DMS53 treated with DMSO at 0.1 percent for 48 hours (cell line): ENCODE measurements at regions not wholly inside any gene's neighbourhood (a gene's known extent, or its start where the extent isn't known, plus 50 kb on each side); places are given as distances from the start of the nearest gene placed in this dataset.

Source experiments
- DNase-seq: peaks from one replicate; lab custom pipeline; 2025; ENCODE audit not compliant: unreplicated experiment; lab: John Stamatoyannopoulos, UW

DNA sequence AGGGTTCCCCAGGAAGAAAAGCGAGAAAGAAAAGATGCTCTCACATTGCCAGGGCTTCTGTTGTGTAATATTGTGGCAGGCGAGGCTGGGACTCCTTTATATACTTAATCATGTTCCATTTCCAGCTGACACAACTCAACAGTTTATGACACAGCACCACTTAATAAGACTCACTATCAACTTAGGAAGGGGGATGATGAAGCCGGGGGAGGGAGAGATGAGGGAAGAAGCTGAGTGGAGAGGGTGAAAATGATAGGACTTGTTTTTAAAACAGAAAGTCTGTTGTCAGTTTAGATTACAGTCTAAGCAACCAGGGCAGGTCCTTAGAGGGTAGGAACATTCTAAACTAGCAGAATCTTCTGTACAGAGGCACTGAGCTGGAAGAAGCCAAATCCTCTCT is 397.0 kb downstream of the NXPE2 start:
- DNase-seq, result no peak

DNA sequence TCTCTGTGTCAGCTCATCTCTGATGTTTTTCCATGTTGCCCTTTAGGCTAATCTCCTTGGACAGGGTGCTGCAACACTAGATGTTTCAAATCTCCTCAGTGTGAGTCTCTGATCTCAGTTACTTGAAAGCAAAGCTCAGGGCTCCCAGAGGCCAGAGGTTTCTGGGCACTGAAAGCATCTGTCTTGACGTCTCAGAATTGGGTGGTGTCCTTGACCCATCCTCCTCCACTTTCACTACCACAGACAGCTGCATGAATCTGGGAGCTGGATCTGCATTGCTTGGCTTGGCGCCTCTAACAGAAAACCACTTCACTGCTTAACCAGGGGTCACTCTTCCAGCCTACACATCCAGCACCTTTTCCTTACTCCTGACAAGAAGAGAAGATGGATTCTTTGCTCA is 399.4 kb downstream of the NXPE2 start:
- DNase-seq, result no peak

DNA sequence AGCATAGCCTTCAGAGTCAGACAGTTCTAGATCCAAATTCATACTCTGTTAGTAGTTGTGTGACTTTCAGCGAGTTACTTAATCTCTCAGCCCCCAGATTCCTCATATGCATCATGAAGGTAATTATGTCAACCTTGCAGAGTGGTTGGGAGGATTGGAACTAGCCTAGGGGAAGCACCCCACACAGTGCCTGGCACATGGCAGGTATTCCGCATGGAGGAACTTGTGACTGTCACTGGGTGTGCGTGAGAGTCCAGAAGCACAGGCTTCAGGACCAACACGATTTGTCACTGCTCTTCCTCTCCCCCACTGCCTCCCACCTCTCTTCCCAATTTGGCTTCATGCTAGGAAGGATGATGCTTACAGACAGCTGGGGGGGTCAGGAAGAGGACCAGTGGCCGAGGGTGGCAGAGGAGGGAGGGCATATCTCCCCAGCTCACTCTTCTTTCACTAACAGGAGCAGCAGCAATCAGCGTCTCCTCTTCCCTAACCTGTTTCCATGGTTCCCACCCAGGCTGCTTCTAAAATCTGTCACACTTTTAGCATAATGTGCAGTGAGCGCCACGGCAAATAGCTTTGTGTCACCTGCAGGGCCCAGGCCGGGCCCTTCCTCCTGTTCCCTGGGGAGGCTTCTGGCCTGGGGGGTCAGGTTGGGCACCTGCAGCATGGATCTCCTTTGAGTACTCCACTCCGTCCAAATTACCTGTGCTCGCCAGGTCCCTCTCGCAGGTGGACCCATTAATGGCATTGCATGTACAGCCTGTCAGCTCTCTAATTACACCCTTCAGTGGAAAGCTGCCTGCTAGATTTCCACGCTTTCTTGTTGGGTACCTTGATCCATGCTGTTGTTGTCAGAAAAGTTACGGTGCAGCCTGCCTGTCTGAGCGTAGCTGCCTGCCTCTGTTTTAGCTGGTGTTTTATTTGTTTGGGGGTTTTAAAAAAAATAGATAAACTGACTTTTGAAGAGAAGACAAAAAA is 400.4 kb downstream of the NXPE2 start:
- DNase-seq, result no peak

GRCh38 chr11:115080923-115081680 is 402.8 kb downstream of the NXPE2 start:
- peak; percentile 9 for DNase-seq

- DNase-seq, result peak; percentile 53
Measured at GRCh38 chr11:115081972-115082371, 403.6 kb downstream of the NXPE2 start.

DNA sequence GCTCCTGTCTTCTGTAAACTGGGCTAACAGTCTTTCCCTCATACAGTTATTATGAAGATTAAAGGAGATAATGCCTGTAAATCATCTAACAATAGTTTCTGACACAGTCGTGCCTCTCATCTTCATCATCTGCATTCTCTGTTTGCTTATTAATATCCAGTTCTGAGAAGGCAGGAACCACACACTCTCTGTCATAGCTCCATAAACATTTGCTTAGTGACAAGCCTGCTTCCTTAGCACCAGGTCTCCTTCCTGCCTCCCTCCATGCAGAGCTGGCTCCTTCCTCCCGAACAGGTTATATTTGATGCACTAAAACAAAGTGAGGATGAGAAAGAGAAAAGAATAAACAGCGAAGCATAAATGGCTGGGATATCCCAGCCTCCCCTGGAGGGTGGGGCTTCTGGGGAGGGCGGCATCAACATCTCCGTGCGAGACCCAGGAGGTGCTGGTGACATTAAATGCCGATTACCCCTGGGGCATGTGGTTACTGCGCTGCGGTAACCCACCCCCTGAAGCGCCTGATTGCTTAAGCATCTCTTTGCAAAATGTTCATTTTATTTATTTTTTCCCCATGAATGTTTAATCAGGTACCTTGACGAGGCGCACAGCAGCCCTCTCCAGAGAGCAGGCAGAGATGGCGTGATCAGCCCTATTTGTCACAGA is 404.9 kb downstream of the NXPE2 start:
- DNase-seq, result peak; percentile 76

GRCh38 chr11:115084231-115084630 is 405.9 kb downstream of the NXPE2 start:
- DNase-seq, result no peak

DNA sequence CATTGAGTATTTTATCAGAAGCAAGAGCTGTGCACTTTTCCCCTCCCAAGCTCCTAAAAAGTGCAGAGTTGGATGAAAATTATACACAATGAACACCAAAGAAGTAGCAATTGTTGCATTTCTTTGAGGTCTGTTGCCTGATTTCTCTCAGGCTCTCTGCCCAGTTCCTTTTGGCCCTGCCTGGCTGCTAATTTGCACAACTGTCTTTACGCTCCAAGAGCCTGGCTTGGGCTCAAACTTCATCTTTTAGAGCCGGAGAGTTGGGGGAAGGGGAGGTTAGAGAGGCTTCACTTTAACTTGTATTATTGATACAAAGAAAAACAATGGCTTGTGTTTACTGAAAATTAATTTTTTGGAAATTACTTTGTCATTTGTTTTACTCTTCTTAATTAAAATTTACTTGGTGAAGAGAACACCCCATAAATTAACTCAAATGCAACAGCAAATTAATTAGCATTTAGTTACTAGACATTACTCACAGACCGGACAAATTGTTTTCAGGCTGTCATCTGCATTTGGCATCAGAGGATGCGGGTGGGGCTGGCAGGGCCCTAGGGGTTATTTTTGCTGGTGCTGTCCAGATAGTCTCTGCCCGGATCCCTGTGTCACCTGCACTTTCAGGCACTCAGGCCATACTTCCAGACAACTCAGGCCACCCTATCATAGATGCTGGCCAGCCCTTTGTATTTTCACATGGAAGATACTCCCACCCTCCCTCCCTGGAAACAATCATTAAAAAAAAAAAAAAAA is 407.3 kb downstream of the NXPE2 start:
- no peak for DNase-seq

GRCh38 chr11:115087791-115088190 is 409.5 kb downstream of the NXPE2 start:
- no peak for DNase-seq

DNA sequence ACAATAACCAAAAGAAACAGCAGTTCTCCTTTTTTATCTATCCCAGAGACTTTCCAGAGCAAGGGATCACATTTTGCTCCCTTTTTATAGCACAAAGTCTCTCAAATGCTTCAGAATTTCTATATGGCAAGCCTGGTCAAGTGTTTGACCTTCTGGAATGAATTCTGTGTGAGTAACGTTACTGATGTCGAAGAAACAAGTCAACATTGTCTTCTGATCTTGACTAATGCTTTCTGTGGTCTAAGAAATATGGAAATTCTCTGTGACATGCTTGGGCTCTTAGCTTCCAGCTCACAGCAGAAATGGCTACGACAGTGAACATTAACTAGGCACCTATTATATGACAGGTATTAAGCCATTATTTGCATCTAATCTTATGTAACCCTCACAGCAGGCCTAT is 411.7 kb downstream of the CADM1 start:
- no peak for DNase-seq

DNA sequence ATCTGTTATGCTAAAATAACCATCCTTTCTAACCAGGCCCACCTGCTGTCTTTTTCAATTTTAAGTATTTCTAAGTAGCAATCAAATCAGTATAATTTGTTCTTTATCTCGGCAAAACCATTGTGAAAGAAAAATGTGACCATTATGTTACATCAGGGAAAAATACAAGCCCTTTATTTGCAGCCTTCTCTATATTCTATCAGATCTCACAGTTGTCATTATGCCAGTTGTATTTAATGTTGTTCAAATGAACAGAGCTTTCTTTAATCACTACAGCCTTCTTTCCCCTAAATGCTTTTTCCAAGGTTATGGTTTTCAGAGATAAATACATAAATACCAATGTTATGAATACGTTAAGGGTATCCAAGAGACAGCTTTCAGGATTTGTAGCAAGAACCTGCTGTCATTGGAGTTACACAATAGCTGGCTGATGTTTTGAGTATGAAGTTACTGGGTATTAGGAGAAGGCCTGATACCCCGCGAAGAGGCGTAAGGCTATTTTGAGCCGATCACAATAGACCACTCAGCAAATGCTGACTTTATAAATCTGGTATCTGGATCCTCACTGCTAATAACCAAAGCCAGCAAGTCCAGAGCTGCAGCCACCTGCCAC is 406.3 kb downstream of the CADM1 start:
- DNase-seq, result no peak

DNA sequence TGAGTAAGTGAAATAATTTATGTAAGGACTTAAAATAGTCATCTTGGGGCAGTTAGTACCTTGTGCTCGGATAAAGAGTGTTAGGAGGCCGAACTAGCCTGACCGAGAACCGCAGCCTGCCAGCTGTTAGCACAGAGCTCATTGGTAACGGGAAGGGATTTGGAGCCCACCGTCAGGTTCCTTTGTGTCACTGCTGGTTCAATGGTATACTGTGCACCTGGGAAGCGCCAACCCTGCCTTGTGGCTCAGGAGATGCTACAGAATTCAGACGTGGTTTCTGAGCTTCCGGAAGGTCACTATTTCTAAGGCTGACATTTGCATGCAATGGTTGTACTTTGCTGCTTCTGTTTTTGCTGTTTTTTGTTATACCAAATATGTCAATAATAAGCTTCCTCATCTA is 403.5 kb downstream of the CADM1 start:
- no peak for DNase-seq

- DNase-seq, result no peak
Measured at GRCh38 chr11:115103921-115104320, 400.3 kb downstream of the CADM1 start.

DNA sequence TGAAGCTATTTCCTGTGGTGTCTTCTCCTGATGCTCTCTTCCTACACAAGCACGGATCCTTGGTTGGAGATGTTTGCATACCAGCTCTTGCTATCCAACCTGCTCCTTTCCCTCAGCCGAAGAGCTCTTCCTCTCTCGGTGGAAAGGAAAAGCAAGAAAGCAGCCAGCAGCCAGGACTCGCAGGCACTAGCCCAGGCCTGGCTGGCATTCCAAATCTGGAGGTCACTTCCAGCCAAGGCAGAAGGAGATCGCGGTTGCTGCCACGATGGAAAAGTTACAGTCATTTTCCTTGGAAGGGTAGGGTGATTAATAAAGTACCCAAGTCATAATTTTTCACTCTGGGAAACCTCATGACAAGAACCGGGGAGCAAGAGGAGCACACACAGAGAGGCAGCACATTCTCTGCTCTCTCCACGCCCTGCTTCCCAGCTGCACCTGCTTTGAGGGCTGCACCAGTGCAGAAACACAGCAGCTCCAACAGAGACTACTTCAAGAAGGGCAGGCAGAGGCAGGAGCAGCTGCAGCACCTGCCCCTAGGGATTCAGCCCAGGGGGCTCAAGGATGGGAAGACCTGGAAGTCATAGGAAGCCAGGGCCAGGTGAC is 399.3 kb downstream of the CADM1 start:
- no peak for DNase-seq

GRCh38 chr11:115111066-115111465 is 393.1 kb downstream of the CADM1 start:
- DNase-seq, result no peak

- no peak for DNase-seq
Measured at GRCh38 chr11:115112754-115113153, 391.5 kb downstream of the CADM1 start.

GRCh38 chr11:115117956-115118493 is 386.2 kb downstream of the CADM1 start:
- DNase-seq, result no peak

- no peak for DNase-seq
Measured at GRCh38 chr11:115119146-115119545, 385.1 kb downstream of the CADM1 start.
